HG03469 (cell line): ENCODE measurements at regions not wholly inside any gene's neighbourhood (a gene's known extent, or its start where the extent isn't known, plus 50 kb on each side); places are given as distances from the start of the nearest gene placed in this dataset.

Source experiments
- ATAC-seq: cut with Tn5 transposase; IDR thresholded peaks from one replicate; pipeline ENCODE4 v1.9.1; 2021; ENCODE audit warnings: mild to moderate bottlenecking, moderate library complexity, moderate number of reproducible peaks; ENCODE audit not compliant: unreplicated experiment

DNA sequence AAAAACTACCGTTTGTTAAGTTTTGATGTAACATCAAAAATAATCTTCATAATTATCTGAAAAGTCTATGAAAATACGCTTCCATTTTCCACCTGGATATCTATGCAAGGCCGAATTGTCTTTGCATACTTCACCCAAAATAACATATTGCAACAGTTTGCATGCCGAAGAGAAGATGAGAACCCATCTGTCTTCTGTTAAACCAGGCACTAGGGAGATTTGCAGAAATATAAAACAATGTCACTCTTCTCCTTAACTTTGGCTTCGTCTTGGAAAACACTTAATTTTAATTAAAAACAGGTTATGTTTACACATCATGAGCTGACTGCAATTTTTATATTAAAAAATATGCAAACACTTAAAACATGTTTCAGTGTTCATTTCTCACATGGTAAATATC lies 1325.8 kb downstream of the TBC1D22A start:
- ATAC-seq: no peak

DNA sequence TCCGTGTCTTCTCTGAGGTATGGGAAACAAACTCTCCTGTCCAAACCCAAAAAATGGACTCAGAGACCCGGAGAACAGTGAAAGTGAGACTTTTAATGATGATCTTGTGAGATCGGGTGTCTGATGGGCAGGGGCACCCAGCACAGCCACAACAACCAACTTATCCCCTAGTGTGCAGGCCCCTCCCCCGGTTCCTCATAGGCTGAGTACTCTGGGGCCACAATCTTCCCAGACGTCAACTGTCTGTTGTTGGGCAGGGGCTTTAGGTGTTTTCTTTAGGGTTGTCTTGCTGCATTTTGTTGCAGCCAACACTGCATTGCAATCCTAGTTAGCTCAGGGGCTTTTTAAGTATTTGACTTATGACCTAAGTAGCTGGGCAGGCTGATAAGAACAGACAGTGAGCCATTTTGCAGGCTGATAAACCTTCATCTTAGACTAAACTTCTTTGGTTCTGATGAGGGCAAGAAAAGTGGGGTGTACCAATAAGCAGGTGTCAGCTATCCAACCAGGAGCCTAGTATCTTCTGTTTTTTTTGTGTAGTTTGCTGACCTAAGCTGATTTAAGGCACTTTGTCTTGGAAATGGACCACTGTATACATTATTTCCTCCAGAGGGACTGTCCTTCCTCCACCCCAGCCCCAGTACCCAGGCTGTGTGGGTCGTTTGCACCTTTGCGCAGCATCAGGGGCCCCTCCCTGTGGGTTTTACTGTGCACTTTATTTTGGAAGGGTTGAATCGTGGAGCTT lies 1323.6 kb downstream of the TBC1D22A start:
- ATAC-seq: no peak

DNA sequence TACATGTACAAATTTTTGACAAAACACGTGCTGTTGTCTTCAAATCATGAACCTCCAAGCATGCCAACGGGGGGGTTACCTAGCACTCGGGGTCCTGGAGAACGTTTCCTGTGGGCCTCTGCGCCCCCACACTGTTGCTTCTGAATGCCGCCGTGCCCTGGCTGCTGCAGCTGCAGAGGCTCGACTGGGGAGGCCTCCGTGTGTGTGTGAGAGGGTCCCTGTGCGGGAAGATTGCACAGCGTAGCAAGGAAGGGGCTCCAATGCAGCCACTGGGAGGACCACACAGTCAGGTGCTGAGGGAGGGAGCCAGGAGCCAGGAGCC lies 1322.2 kb downstream of the TBC1D22A start:
- no peak for ATAC-seq

DNA sequence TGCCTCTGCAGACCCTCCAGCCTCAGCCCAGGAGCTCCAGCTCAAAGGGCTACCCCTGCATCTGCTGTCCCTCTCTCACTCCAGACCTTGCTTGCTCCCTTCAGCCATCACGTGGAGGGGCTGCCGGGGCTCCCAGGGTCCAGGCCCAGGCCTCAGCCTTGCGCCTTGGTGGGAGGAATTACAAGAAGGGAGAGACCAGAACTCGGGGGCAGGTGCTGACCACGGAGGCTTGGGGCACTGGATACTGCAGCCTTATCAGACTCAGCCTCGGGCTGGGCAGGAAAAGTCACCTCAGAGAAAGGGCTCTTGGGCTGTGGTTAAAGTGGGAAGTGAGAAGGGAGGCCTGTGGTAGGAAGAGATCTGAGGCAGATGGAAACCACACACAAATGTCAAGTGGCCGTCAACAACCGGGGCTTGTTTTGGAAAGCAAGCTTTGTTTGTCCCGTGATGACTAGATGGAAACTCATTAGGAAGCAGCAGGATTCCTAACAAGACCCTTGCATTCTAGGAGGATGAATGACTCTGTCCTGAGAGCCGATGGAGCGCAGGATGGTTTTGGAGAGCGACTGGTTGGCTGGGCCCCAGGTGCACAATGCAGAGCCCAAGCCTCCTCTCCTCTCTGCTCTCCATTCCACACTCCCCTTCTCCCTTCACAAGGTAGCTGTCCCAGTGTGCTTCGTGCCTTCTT lies 1321.7 kb downstream of the TBC1D22A start:
- no peak for ATAC-seq

DNA sequence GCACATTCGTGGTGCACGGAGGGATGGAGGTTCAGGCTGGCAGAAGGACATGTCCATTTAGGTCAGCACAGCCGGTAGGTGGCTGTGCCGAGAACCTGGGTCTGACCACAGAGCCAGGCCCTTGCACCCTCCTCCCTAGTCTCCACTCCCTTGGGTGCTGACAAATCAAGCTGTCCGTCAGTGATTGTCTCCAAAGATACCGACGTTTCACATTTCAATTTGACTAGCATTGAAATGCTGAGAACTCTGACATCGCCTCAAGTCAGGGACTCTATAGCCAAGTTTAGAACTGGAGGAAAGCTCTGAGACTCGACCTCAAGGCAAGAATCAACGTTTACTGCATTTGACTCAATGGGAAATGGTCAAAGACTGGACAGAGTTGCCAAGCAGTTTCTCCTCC lies 1321.1 kb downstream of the TBC1D22A start:
- no peak for ATAC-seq

DNA sequence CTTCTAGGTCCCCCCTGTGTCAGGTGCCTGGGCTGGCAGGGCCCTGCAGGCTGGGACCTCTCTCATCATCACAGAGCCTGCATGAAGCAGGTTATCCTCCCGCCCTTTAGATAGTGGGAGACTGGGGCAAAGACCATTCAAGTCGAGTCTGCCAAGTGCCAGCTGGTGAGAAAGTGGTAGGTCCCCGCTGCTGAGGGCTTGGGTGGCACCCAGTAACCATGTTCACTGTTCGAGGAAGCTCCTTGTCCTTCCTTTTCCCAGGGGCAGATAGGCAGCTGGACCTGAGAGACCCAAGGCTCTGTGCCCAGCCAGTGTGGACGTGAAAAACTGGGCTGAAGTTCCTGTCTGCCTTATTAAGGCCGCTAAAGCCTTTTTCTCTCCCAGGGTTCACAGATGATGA lies 1319.8 kb downstream of the TBC1D22A start:
- ATAC-seq: no peak

DNA sequence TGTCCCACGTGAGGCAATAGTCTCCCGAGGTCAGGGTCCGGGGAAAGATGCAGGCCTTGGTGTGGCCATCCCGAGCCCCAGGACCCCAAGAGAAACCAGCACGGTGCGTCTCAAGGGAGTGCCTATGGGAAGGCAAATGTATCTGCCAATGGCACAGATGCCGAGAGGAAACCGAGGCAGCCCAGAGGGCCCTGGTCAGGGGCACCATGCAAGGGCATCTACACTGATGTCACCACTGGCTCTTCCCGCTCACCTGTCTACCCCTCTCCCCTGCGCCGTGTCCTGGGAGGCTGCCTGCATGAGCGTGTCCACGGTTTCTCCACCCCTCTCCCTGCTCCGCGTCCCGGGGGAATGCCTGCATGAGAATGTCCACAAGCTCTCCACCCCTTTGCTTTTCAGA lies 1318.8 kb downstream of the TBC1D22A start:
- no peak for ATAC-seq

DNA sequence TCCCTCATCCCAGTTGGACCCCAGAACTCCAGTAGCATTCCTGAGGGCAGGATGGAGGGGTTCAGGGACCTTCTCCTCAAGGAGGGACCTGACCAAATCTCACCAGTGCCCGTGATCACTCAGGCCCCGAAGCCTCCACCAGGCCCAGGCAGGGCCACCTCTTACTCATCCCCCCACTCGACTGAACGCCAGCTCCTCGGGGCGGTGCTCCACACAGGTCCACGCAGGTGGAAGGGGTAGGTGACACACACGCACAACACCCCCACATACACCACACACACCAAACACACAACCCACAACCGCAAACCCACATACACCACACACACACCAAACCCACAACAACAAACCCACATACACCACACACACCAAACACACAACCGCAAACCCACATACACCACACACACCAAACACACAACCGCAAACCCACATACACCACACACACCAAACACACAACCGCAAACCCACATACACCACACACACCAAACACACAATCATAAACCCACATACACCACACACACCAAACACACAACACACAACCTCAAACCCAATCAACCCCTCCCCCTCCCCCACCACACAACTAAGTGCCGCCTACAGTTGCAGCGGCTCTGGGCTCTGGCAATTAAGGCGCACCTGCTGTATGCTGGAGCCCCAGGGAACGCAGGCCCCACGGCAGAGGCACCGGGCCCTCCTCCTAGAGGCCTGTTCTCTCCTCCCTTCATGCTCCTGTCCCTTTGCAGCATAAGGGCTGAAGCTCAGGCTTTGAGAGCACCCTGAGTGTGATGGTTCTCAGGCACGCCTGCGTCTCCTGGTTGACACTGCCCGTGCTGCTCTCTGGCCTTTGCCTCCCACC lies 1318.1 kb downstream of the TBC1D22A start:
- no peak for ATAC-seq

DNA sequence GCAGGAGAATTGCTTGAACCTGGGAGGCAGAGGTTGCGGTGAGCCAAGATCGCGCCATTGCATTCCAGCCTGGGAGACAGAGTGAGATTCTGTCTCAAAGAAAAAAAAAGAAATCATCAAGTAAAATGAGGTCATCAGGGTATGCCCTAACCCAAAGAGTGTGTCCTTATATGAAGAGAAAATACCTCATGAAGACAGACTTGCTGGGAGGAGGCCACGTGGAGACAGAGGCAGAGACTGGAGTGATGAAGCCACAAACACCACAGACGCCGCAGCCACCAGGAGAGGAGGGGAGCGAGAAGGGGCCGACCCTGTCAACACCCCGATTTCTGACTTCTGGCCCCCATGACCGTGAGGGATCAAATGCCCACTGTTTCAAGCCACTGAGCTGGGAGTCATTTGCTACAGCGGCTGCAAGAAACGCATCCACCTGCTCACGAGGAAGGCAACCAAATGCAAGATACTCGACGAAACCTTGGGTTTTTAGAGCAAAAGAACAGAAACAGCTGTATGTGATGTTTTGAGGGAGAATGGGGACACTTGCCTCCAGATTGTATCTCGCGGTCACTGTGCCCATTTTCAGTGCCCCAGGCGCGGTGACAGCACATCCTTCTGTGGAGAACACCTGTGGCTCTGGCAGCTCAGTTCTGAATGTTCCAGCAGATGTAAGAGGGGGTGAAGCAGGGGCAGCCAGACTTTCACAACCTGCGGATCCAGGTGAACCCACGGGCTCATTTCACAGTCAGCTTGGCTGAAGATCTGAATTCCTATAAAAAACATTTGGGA lies 1317.2 kb downstream of the TBC1D22A start:
- ATAC-seq: no peak

DNA sequence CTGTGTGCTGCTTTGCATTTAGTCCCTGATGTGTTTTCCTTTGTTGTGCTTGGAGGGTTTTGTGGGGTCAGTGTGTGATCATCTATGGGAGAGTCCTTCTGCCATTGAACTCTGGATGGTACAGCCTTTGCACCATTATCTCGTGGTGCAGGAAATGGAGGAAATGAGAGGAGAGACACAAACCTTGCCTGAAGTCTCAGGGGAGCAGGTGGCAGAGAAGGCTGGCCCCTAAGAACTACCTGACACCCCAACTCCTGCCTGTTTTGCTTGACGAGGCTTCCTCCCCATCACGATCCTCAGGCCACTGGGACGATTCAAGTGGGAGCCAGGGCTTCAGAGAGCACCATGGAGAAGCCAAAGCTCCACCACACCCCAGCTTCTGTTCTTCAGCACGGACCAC lies 1316.4 kb downstream of the TBC1D22A start:
- no peak for ATAC-seq

DNA sequence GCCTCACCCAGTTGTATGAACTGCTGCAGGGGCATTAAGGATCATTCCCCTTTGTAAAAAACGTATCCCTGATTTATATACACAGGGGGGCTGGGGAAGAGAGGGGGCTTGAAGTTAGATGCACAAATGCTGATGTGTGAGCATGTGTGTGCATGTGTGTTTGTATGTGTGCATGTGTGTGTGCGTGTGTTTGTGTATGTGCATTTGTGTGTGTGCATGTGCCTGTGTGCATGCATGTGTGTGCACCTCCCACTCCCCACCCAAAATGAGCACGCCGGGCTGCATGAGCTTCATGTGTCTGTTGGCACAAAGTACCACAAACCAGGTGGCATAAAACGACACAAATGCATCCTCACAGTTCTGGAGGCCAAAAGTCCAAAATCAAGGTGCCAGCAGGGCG lies 1315.2 kb downstream of the TBC1D22A start:
- ATAC-seq: no peak

DNA sequence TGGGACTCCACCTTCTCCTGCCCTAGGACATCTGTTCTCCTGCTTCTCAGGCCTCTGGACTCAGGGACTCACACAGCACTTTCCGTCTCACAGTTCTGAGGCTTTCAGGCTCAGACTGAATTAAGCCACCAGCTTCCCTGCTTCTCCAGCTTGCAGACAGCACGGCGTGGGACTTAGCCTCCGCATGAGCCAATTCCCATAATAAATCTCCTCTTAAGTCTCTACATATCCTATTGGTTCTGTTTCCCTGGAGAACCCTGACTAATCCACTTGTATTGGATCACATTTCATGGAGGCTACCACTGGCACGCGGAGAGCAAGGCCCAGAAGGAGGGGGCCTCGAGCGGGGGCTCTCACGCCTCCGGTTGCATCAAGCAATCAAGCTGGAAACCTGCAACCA lies 1313.6 kb downstream of the TBC1D22A start:
- ATAC-seq: no peak

DNA sequence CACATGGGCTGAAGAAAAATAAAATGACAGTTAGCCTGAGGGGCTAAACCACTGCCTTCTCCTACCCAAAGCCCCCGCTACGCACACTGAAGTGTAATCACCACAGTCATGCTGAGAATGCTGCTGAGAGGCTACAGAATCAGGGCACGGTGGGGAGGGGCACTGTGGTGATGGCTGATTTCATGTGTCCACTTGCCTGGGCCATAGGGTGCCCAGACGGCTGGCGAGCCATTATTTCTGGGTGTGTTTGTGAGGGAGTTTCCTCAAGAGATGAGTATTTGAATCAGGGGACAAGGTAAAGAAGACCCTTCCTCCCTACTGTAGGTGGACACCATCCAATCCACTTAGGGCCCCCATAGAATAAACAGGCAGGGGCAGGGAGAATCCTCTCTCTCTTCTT lies 1313.2 kb downstream of the TBC1D22A start:
- no peak for ATAC-seq

DNA sequence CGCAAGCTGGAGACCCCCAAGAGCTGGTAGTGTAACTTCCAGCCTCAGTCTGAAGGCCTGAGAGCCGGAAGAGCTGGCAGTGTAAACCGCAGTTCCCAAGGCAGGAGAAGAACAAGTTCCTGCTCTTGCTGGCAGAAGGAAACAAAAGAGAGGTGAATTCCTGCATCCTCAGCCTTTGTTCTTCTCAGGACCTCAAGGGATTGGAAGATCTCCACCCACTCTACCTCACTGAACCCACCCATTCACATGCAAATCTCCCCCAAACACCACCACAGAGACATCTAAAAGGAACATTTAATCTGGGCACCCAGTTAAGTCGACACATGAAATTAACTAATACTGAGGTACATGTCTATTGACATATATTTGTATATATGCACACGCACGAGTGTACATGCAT lies 1310.3 kb downstream of the TBC1D22A start:
- ATAC-seq: no peak

DNA sequence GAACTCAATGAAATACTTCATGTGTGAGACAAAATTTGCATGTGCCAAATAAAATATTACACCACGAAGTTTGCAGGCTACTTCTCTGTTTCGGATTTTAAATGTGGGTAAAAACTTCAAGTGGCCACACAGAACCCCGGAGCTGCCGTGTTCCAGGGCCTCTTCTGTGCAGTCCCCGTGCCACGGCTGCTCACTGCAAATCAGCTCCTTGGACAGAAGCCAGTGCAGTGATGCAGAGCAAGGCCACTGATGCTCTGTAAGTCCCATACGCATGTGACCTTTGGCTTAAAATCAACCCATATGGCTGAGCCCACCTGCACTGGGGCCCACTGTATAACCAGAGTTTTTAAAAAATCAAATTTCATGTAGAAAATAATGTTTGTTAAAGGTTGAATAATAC lies 1309.4 kb downstream of the TBC1D22A start:
- no peak for ATAC-seq

DNA sequence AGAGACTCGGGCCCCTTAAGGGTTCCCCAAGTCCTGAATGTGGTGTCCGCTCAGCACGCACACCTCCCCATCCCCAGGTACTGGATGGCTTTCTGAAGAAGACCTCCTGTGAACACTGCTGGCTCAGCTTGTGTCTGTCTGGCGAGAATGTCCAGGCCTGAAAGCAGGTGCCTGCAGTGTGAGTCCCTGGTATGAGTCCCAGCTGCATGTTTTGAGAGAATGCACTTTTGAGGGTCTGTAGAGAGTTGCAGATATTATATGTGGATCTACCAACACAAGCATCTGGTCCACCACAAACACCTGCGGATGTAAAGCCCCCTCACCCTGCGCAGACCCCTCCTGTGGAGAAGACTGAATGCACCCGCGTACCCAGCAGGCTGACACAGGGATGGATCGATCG lies 1308.9 kb downstream of the TBC1D22A start:
- ATAC-seq: no peak

DNA sequence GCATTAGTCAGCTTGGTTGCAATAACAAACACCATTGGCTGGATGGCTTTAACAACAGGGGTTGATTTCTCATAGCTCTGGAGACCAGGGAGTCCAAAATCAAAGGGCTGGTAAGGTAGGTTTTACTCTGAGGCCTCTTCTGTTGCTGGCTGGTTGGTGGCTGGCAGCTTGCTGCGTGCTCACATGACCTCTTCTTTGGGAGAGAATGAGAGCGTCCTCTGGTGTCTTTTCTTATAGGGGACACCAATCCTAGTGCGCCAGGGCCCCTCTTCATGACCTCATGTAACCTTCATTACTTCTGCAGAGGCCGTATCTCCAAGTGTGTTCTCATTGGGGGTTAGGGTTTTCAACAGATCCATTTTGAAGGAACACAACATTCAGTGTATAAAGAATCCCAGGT lies 1308.3 kb downstream of the TBC1D22A start:
- ATAC-seq: no peak

DNA sequence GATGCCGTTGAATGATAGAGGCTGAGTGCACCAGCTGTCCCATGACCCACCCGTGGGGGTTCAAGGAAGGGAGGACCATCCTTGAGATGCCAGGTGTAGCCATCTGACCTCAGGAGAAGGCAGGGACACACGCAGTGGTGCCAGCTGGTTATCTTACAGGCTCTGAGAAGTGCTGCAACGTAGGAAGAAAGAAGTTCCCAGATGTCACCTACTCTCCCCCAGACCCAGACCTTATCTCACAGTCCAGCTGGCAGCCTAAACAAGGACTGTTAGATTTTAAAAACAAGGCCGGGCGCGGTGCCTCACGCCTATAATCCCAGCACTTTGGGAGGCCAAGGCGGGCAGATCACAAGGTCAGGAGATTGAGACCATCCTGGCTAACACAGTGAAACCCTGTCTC lies 1307.6 kb downstream of the TBC1D22A start:
- ATAC-seq: no peak

DNA sequence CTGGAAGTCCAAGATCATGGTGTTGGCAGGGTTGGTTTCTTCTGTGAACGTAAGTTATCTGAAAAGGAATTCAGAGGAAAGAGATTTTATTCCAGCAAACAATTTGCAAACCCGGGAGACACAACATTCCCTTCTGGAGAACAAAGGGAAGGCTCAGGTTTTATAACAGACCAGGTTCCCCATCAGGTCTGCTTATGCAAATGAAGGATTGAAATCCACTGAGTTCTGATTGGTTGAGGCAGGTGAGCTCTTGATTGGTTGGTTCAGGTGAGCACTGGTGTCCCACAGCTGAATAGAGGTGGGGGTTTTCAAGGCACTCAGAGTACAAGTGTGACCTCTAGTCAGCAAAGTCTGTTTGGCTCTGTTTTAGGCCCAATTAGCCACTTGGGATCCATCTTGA lies 1306.8 kb downstream of the TBC1D22A start:
- ATAC-seq: no peak

DNA sequence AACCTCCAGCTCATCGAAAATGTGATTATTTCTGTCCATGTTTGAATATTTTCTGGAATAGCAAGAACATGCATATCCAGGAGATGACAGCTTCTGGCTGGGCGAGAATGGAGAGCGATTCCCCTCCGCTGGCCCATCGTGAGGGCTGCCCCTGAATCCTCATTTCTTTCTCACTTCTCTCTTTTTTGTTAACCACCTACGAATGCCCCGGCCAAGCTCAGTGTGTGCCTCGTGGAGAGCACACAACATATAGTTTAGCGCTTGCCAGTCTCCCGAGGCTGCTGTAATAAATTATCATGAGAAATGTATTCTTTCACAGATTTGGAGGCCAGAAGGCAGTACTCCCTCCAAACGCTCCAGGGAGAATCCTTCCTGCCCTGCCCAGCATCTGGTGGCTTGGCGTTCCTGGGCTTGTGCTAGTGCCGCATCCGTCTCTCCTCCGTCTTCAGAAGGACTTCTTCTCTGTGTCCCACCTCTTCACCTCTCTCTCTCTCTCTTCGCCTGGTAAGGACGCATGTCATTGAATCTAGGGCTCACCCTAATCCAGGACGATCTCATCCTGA lies 1306.0 kb downstream of the TBC1D22A start:
- ATAC-seq: no peak

DNA sequence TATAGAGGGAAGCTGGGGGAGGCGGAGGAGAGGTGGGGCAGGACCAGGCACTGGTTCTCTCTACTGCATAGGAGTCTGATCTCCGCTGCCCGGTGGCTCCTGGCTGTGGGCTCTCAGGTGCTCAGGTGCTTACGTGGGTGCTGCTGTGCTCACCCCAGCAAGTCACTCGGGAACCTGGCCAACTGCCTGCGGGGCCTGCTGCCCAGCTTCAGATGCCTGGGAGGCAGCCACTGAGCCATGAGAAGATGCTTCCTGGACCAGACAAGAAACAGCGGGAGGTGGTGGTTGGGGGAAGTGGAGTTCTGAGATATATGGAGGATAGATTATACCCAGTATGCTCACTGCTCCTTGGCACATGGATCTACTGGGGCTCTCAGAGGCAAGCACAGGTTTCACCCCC lies 1303.4 kb downstream of the TBC1D22A start:
- ATAC-seq: no peak
